HCT116 (cell line): ENCODE measurements at regions not wholly inside any gene's neighbourhood (a gene's known extent, or its start where the extent isn't known, plus 50 kb on each side); places are given as distances from the start of the nearest gene placed in this dataset.

Experiments used
- ATAC-seq: fragments of 200-7000 bp; cut with Tn5 transposase; 2 replicates; pipeline ENCODE4 v1.9.1; 2020; ENCODE audit warnings: mild to moderate bottlenecking, moderate library complexity
- BruUV-seq: library from RNA; stranded (reverse); fragments of 400-500 nt; replicated peaks from 2 replicates; lab custom pipeline; 2021; lab: Mats Ljungman, UMichigan
- CTCF ChIA-PET: fragments of 300-600 bp; sonication (Branson Sonifier 250); formaldehyde crosslinking; loops from one replicate; lab custom pipeline; 2021; ENCODE audit warnings: antibody characterized with exemption; lab: Charles Lee
- POLR2A ChIA-PET: fragments of 300-600, 350-600 bp; sonication (Branson Sonifier 250); formaldehyde crosslinking; loops from one replicate; lab custom pipeline; 2021; ENCODE audit warnings: antibody characterized with exemption; lab: Charles Lee
- RAD21 ChIA-PET, 2 experiments: fragments of 300-600 bp; sonication (Branson Sonifier 250); formaldehyde crosslinking; loops; one replicate each; lab custom pipeline; 2023; ENCODE audit warnings: low total read pairs in 2 of 2; ENCODE audit not compliant: uncharacterized antibody in 2 of 2, unreplicated experiment in 2 of 2, low non-redundant PET in 1 of 2; lab: Charles Lee
- DNase-seq: peaks from one replicate; pipeline ENCODE4 v3.0.0-alpha.2; 2010; ENCODE audit warnings: low read depth, low spot score
- H2AFZ ChIP-seq: fragments of 200-600 bp; shearing (Covaris generic), sonication (generic); 2 replicates; pipeline ENCODE4 v1.6.1; 2017; ENCODE audit warnings: low read depth, mixed run types, mixed read lengths, antibody characterized with exemption, low read length; ENCODE audit not compliant: poor library complexity, severe bottlenecking
- H3K27ac ChIP-seq: 2 replicates; pipeline ENCODE4 v1.5.1; 2012; ENCODE audit warnings: low read depth, low read length
- H3K27me3 ChIP-seq: fragments of 200-600 bp; sonication (generic); 2 replicates; pipeline ENCODE4 v1.6.1; 2016; ENCODE audit warnings: mixed run types, low read length, mixed read lengths; ENCODE audit not compliant: insufficient read depth
- H3K36me3 ChIP-seq, 2 experiments: fragments of 200-500 bp in 1 of 2; fragments of 200-600 bp in 1 of 2; sonication (Bioruptor generic) in 1 of 2; sonication (generic) in 1 of 2; 2 replicates each; pipeline versions ENCODE4 v1.5.1 to v1.6.1; 2014 to 2016; ENCODE audit warnings: low read length in 2 of 2, inconsistent platforms in 1 of 2, mixed read lengths in 1 of 2, mixed run types in 1 of 2; ENCODE audit not compliant: insufficient read depth in 2 of 2, control insufficient read depth in 1 of 2
- H3K4me1 ChIP-seq, 2 experiments: fragments of 200-600 bp in 1 of 2; sonication (generic) in 1 of 2; 2 replicates each; pipeline versions ENCODE4 v1.5.1 to v1.6.1; 2012 to 2017; ENCODE audit warnings: low read length in 2 of 2, inconsistent platforms in 1 of 2, mild to moderate bottlenecking in 1 of 2, mixed read lengths in 1 of 2, mixed run types in 1 of 2, moderate library complexity in 1 of 2; ENCODE audit not compliant: insufficient read depth in 2 of 2, control insufficient read depth in 1 of 2
- H3K4me2 ChIP-seq: fragments of 200-600 bp; sonication (generic); 2 replicates; pipeline ENCODE4 v1.6.1; 2017; ENCODE audit warnings: mixed run types, low read length, mixed read lengths
- H3K4me3 ChIP-seq, 2 experiments: fragments of 200-600 bp in 1 of 2; sonication (generic) in 1 of 2; replicated peaks in 1 of 2; 2 replicates each; pipeline ENCODE4 v1.5.1; 2011 to 2016; ENCODE audit warnings: low read length in 2 of 2, control low read depth in 1 of 2, low read depth in 1 of 2, mild to moderate bottlenecking in 1 of 2, mixed read lengths in 1 of 2, mixed run types in 1 of 2
- H3K79me2 ChIP-seq: fragments of 200-600 bp; sonication (generic); 2 replicates; pipeline ENCODE4 v1.6.1; 2017; ENCODE audit warnings: mild to moderate bottlenecking, mixed run types, low read length, moderate library complexity, mixed read lengths; ENCODE audit not compliant: insufficient read depth
- H3K9ac ChIP-seq: fragments of 200-600 bp; sonication (generic); 2 replicates; pipeline ENCODE4 v1.6.1; 2016; ENCODE audit warnings: low read length, mixed read lengths
- H3K9me2 ChIP-seq: fragments of 200-600 bp; sonication (generic), shearing (Covaris generic); 2 replicates; pipeline ENCODE4 v1.6.1; 2017; ENCODE audit warnings: mixed run types, mild to moderate bottlenecking, moderate library complexity; ENCODE audit not compliant: insufficient read depth
- H3K9me3 ChIP-seq, 2 experiments: fragments of 200-500 bp in 1 of 2; fragments of 200-600 bp in 1 of 2; sonication (Bioruptor generic) in 1 of 2; sonication (generic) in 1 of 2; 2 replicates each; pipeline ENCODE4 v1.6.1; 2014 to 2017; ENCODE audit warnings: low read length in 2 of 2, mixed read lengths in 2 of 2, inconsistent platforms in 1 of 2, low read depth in 1 of 2, mild to moderate bottlenecking in 1 of 2, mixed run types in 1 of 2, moderate library complexity in 1 of 2; ENCODE audit not compliant: control insufficient read depth in 1 of 2, insufficient read depth in 1 of 2
- H4K20me1 ChIP-seq: fragments of 200-600 bp; sonication (generic), shearing (Covaris generic); 2 replicates; pipeline ENCODE4 v1.6.1; 2017; ENCODE audit warnings: mixed run types, mild to moderate bottlenecking, moderate library complexity; ENCODE audit not compliant: insufficient read depth
- FOSL1 ChIP-seq: IDR thresholded peaks from 2 replicates; pipeline ENCODE4 v1.6.1; 2012; ENCODE audit warnings: low read depth
- RAD21 ChIP-seq: IDR thresholded peaks from 2 replicates; pipeline ENCODE4 v1.6.1; 2012; ENCODE audit warnings: low read depth, mild to moderate bottlenecking
- SIN3A ChIP-seq: IDR thresholded peaks from 2 replicates; pipeline ENCODE4 v1.6.1; 2012; ENCODE audit warnings: low read depth
- SP1 ChIP-seq: IDR thresholded peaks from 2 replicates; pipeline ENCODE4 v1.6.1; 2012; ENCODE audit warnings: low read depth
- ZNF274 ChIP-seq: fragments of 200-500 bp; sonication (Bioruptor generic); IDR thresholded peaks from 2 replicates; pipeline ENCODE4 v1.6.1; 2014; ENCODE audit warnings: mild to moderate bottlenecking, low read depth, low read length, inconsistent platforms
- intact Hi-C: fragments of 100-400 bp; cut with micrococcal nuclease; formaldehyde crosslinking; loops from 2 replicates; pipeline ENCODE4 v1.10.0; 2022
- TF ChIP-seq, protein P1 (sequence below), 3 experiments: fragments of 200-600 bp in 1 of 3; sonication (generic) in 1 of 3; IDR thresholded peaks in 2 of 3; conservative IDR thresholded peaks in 1 of 3; 2 replicates each; pipeline ENCODE4 v1.5.1; 2012 to 2017; ENCODE audit warnings: low read depth in 2 of 3, low read length in 2 of 3, antibody characterized with exemption in 1 of 3, borderline replicate concordance in 1 of 3, control low read depth in 1 of 3, mild to moderate bottlenecking in 1 of 3, mixed read lengths in 1 of 3, mixed run types in 1 of 3, moderate library complexity in 1 of 3; ENCODE audit not compliant: insufficient read depth in 1 of 3
- TF ChIP-seq, protein P2 (sequence below): IDR thresholded peaks from 2 replicates; pipeline ENCODE4 v1.6.1; 2011; ENCODE audit warnings: mild to moderate bottlenecking, low read length, moderate library complexity; ENCODE audit not compliant: insufficient replicate concordance; ENCODE audit errors: extremely low read depth

GRCh38 chr13:70191034-70191433 is 82.8 kb upstream of the KLHL1 start (continued):
- TF ChIP-seq ZNF274: no peak
- TF ChIP-seq, protein P1, sequence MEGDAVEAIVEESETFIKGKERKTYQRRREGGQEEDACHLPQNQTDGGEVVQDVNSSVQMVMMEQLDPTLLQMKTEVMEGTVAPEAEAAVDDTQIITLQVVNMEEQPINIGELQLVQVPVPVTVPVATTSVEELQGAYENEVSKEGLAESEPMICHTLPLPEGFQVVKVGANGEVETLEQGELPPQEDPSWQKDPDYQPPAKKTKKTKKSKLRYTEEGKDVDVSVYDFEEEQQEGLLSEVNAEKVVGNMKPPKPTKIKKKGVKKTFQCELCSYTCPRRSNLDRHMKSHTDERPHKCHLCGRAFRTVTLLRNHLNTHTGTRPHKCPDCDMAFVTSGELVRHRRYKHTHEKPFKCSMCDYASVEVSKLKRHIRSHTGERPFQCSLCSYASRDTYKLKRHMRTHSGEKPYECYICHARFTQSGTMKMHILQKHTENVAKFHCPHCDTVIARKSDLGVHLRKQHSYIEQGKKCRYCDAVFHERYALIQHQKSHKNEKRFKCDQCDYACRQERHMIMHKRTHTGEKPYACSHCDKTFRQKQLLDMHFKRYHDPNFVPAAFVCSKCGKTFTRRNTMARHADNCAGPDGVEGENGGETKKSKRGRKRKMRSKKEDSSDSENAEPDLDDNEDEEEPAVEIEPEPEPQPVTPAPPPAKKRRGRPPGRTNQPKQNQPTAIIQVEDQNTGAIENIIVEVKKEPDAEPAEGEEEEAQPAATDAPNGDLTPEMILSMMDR (IDR thresholded peaks at IDR 0.05 in 2 of 3, conservative IDR thresholded peaks at IDR 0.05 in 1 of 3; ENCODE audit: borderline replicate concordance in 1 of 3, insufficient read depth in 1 of 3, low read depth in 2 of 3, low read length in 2 of 3): no peak
- TF ChIP-seq RAD21: no peak

DNA sequence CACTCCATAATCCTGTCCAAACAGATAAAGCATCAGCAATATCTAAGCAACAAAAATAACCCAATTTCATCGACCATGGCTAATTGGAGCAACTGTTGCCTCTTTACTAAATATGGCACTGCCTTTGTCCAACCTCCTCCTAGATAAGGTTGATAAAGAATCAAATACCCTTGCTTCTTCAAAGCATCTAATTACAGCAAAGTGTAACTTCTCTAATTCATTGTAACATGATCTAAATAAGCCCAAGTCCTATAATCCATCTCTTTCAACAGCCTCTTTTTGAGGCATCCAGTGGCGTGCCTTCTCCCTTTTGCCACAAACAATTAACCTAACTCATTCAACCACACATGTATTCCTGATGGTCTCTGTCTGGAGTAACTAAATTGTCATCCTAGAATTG is 81.7 kb upstream of the KLHL1 start:
- H2AFZ ChIP-seq: no peak overlapping the region
- RAD21 ChIA-PET: no interaction called here
- CTCF ChIA-PET: no interaction called here

More for the DNA sequence above, 81.7 kb upstream of the KLHL1 start:
- H3K27me3 ChIP-seq: no peaks in the 10 kb centered on the region
- no peak for DNase-seq
- no peaks in the 10 kb centered on the region for H3K79me2 ChIP-seq
- H3K27ac ChIP-seq: no peak overlapping the region
- no peak overlapping the region for H3K9ac ChIP-seq
- H3K4me2 ChIP-seq: no peak overlapping the region
- no peak for ATAC-seq
- TF ChIP-seq FOSL1 (no peak), SIN3A (no peak), RAD21 (no peak), SP1 (no peak)
- TF ChIP-seq, protein P2, sequence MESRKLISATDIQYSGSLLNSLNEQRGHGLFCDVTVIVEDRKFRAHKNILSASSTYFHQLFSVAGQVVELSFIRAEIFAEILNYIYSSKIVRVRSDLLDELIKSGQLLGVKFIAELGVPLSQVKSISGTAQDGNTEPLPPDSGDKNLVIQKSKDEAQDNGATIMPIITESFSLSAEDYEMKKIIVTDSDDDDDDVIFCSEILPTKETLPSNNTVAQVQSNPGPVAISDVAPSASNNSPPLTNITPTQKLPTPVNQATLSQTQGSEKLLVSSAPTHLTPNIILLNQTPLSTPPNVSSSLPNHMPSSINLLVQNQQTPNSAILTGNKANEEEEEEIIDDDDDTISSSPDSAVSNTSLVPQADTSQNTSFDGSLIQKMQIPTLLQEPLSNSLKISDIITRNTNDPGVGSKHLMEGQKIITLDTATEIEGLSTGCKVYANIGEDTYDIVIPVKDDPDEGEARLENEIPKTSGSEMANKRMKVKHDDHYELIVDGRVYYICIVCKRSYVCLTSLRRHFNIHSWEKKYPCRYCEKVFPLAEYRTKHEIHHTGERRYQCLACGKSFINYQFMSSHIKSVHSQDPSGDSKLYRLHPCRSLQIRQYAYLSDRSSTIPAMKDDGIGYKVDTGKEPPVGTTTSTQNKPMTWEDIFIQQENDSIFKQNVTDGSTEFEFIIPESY: no peak
- H4K20me1 ChIP-seq: no peaks in the 10 kb centered on the region
- intact Hi-C loops: no loop called here
- H3K4me3 ChIP-seq: no peak overlapping the region
- H3K36me3 ChIP-seq: no peaks in the 10 kb centered on the region
- POLR2A ChIA-PET: no interaction called here
- H3K9me2 ChIP-seq: no peaks in the 10 kb centered on the region
- H3K9me3 ChIP-seq: no peaks in the 10 kb centered on the region
- BruUV-seq: no TSS peak
- H3K4me1 ChIP-seq: no peaks in the 10 kb centered on the region
